HL-60 (cell line): ENCODE measurements at regions not wholly inside any gene's neighbourhood (a gene's known extent, or its start where the extent isn't known, plus 50 kb on each side); places are given as distances from the start of the nearest gene placed in this dataset.
"Not testable (repeated sequence)": the region's sequence is repeated elsewhere in the genome, so short reads cannot be mapped to it uniquely, and the experiment has no call there.

Experiments
- DNase-seq, 2 experiments: peaks; one replicate each; pipeline ENCODE4 v3.0.0-alpha.2; 2010 to 2020; ENCODE audit warnings: low read depth in 1 of 2, low spot score in 1 of 2
- H3K27ac ChIP-seq: fragments of 250-450 bp; sonication (Bioruptor Pico); replicated peaks from 2 replicates; pipeline ENCODE4 v1.5.1; 2020; ENCODE audit warnings: mild to moderate bottlenecking, moderate library complexity
- H3K27me3 ChIP-seq: fragments of 250-450 bp; sonication (Bioruptor Pico); 2 replicates; pipeline ENCODE4 v1.5.1; 2021; ENCODE audit warnings: mild to moderate bottlenecking, moderate library complexity; ENCODE audit not compliant: insufficient read depth, poor library complexity, severe bottlenecking
- H3K4me3 ChIP-seq: replicated peaks from 2 replicates; pipeline ENCODE4 v1.5.1; 2011; ENCODE audit warnings: mild to moderate bottlenecking, control low read depth, low read length; ENCODE audit not compliant: insufficient read depth
- GABPA ChIP-seq: IDR thresholded peaks from 2 replicates; pipeline ENCODE4 v1.6.1; 2012; ENCODE audit warnings: low read depth
- POLR2AphosphoS5 ChIP-seq: IDR thresholded peaks from 2 replicates; pipeline ENCODE4 v1.6.1; 2012; ENCODE audit warnings: low read depth
- SPI1 ChIP-seq: IDR thresholded peaks from 2 replicates; pipeline ENCODE4 v1.6.1; 2012; ENCODE audit warnings: low read depth, mild to moderate bottlenecking, borderline replicate concordance
- TF ChIP-seq, protein P1 (sequence below): IDR thresholded peaks from 2 replicates; pipeline ENCODE4 v1.6.1; 2012; ENCODE audit warnings: low read depth; ENCODE audit not compliant: insufficient replicate concordance
- TF ChIP-seq, protein P2 (sequence below): IDR thresholded peaks from one replicate; pipeline ENCODE4 v1.5.1; 2011; ENCODE audit warnings: low read length, control low read depth, inconsistent platforms; ENCODE audit not compliant: insufficient read depth

DNA sequence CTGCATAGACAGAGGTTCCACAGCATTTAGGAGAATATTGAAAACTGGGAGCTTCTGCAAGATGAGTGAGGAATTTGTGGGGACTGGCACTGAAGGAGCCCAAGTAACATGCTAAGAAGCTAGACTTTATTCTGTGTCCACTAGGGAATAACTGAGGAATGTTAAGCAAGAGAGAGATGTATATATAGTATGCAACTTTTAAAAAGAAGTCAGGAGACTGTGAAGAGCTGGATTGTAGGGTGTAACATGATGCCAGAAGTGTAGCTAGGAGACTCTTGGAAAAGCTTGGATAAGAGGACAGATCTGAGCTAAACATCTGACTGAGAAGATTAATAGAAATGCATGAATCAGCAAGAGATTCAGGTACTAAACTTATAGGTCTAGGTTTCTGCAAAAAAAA lies 270.6 kb upstream of the MMADHC start:
- no peak overlapping the region; the same call in 1 of the 2 replicates for H3K27ac ChIP-seq
- no peaks in the 10 kb centered on the region for H3K27me3 ChIP-seq
- no peak for DNase-seq
- TF ChIP-seq GABPA (no peak), SPI1 (no peak), POLR2AphosphoS5 (no peak)
- TF ChIP-seq, protein P1, sequence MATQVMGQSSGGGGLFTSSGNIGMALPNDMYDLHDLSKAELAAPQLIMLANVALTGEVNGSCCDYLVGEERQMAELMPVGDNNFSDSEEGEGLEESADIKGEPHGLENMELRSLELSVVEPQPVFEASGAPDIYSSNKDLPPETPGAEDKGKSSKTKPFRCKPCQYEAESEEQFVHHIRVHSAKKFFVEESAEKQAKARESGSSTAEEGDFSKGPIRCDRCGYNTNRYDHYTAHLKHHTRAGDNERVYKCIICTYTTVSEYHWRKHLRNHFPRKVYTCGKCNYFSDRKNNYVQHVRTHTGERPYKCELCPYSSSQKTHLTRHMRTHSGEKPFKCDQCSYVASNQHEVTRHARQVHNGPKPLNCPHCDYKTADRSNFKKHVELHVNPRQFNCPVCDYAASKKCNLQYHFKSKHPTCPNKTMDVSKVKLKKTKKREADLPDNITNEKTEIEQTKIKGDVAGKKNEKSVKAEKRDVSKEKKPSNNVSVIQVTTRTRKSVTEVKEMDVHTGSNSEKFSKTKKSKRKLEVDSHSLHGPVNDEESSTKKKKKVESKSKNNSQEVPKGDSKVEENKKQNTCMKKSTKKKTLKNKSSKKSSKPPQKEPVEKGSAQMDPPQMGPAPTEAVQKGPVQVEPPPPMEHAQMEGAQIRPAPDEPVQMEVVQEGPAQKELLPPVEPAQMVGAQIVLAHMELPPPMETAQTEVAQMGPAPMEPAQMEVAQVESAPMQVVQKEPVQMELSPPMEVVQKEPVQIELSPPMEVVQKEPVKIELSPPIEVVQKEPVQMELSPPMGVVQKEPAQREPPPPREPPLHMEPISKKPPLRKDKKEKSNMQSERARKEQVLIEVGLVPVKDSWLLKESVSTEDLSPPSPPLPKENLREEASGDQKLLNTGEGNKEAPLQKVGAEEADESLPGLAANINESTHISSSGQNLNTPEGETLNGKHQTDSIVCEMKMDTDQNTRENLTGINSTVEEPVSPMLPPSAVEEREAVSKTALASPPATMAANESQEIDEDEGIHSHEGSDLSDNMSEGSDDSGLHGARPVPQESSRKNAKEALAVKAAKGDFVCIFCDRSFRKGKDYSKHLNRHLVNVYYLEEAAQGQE = no peak
- TF ChIP-seq, protein P2, sequence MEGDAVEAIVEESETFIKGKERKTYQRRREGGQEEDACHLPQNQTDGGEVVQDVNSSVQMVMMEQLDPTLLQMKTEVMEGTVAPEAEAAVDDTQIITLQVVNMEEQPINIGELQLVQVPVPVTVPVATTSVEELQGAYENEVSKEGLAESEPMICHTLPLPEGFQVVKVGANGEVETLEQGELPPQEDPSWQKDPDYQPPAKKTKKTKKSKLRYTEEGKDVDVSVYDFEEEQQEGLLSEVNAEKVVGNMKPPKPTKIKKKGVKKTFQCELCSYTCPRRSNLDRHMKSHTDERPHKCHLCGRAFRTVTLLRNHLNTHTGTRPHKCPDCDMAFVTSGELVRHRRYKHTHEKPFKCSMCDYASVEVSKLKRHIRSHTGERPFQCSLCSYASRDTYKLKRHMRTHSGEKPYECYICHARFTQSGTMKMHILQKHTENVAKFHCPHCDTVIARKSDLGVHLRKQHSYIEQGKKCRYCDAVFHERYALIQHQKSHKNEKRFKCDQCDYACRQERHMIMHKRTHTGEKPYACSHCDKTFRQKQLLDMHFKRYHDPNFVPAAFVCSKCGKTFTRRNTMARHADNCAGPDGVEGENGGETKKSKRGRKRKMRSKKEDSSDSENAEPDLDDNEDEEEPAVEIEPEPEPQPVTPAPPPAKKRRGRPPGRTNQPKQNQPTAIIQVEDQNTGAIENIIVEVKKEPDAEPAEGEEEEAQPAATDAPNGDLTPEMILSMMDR = no peak
- H3K4me3 ChIP-seq = no peak overlapping the region

DNA sequence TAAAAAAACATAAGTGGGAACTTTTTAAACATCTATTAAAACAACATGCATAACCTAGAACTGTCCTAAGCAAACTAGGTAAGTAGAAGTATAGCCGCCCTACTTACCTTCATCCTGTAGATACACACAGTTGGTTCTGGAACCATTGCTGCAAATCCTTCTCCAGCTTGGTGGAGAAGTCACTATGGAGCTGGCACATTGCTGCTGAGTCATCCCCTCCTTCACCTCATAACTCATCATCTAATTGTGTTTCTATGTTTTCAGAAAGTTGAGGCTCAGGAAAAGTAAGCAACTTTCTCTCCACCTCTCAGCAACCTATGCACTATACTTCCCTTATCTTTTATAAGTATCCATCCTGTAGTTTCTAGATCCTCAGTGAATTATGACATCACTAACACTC lies 269.8 kb upstream of the MMADHC start:
- DNase-seq = no peak
- TF ChIP-seq, protein P1 = no peak
- TF ChIP-seq, protein P2 = no peak
- TF ChIP-seq SPI1 (no peak), GABPA (no peak), POLR2AphosphoS5 (no peak)
- Histone ChIP-seq H3K4me3 (no peak overlapping the region), H3K27ac (no peak overlapping the region), H3K27me3 (no peaks in the 10 kb centered on the region)

DNA sequence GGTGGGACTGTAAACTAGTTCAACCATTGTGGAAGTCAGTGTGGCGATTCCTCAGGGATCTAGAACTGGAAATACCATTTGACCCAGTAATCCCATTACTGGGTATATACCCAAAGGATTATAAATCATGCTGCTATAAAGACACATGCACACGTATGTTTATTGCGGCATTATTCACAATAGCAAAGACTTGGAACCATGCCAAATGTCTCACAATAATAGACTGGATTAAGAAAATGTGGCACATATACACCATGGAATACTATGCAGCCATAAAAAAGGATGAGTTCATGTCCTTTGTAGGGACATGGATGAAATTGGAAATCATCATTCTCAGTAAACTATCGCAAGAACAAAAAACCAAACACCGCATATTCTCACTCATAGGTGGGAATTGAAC lies 268.3 kb upstream of the MMADHC start:
- DNase-seq, H3K27ac ChIP-seq, H3K4me3 ChIP-seq, H3K27me3 ChIP-seq: not testable (repeated sequence)

DNA sequence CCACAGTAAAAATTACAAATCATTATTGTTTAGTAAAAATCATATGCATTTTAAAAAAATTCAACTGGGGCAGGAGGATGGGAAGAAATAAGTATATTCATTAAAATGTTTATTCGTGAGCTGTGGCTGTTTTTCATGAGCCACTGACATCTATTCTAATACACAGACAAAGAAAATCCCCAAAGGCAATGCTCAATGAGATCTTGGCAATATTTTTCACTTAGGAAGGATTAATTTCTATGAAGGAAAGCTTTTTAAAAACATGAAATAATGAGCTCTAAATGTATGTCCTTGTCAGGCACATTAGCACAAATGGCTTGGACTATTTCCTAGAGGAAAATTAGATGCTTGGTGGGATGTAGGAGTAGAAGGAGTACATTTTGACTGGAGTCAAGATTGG lies 262.0 kb upstream of the MMADHC start:
- no peak for DNase-seq
- no peak for TF ChIP-seq POLR2AphosphoS5
- TF ChIP-seq, protein P2 = no peak
- TF ChIP-seq, protein P1 = no peak
- no peak for TF ChIP-seq SPI1
- no peak for TF ChIP-seq GABPA
- H3K4me3 ChIP-seq = no peak overlapping the region
- no peaks in the 10 kb centered on the region for H3K27me3 ChIP-seq
- H3K27ac ChIP-seq = no peak overlapping the region
